Right ventricle myocardium inferior (tissue), 1 donor: ENCODE measurements at regions not wholly inside any gene's neighbourhood (a gene's known extent, or its start where the extent isn't known, plus 50 kb on each side); places are given as distances from the start of the nearest gene placed in this dataset.
"Not testable (repeated sequence)": the region's sequence is repeated elsewhere in the genome, so short reads cannot be mapped to it uniquely, and the experiment has no call there.

Experiments used
- ATAC-seq: fragments of 200-7000 bp; cut with Tn5 transposase; one replicate; pipeline ENCODE4 v1.9.1; 2020; ENCODE audit warnings: mild to moderate bottlenecking, moderate library complexity
- DNase-seq: peaks from one replicate; pipeline ENCODE4 v3.0.0; 2021; ENCODE audit errors: missing footprints
- intact Hi-C: fragments of 100-400 bp; cut with DNase I; formaldehyde crosslinking; loops from one replicate; pipeline ENCODE4 v1.11.0; 2022
- donor health status: DM: no; HTN: yes; CAD: no; lungs with severe emphysema.

DNA sequence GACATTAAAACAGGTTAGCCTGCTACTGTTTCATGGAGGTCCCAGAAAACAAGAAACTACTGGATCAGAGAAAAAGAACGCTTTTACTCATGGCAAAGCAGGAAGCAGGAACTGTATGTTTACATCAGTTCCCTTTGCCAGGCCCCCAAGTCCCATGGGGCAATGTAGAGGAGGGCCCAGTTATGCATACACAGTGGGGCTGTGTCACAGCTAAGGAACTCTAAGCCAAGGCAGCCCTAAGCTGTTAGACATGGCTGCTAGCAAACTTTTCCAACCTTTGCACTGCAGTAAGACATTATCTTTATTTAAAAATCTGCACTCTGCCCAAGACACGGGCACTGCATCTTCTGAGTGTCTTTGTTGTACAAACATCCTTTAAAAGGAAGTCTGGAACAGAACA, 975.8 kb downstream of the C4orf33 start:
- no peak for DNase-seq
- intact Hi-C loops, result no loop called here
- ATAC-seq, result no peak

DNA sequence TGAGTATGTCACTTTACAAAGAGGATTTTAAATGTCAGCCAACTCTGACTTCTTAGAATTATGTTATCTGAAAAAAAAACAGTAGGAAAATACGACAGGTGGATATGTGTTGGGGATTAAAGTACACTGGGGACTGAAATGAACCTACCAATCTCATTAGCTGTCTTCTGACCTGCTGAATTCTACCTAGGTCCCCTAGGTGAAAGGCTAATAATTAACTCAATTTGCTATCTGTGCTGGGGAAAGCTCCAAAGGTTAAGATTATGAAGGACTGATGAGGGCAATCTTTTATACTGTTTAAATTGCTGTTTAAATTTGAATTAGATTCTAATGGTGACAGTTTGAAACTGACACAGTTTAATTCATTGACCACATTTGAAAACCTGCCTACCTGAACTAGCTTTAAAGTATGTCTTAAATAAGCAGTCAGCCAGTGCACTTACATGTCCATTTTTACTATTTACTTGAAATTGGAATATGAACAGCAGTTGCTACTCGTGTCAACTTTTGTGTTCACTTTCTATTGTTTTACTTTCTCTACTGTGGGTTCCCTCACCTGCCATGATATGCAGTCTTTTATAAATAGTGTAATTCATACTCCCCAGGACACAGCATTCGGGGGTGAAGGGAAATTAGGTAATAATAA, 977.3 kb downstream of the C4orf33 start:
- ATAC-seq (no peak), DNase-seq (no peak)
- intact Hi-C loops, result no loop called here

DNA sequence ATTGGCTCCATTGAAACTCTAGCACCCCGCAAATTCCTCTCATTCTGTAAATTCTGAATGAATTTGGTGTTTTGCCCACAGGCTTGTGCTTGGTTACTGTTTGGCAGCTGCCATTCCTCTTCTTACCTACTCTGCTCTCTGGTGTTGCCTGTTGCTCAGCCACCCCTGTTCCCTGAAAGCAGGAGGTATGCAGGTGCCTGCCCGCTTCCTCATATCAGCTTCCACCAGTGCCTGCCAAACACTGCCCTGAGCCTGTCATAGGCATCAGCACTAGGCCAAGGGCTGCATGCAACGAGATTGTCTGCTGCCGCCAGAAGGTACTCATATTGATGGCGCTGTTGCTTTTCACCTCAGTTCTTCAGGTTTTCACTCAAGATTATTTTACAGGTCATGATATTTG, 978.1 kb downstream of the C4orf33 start:
- intact Hi-C loops, result no loop called here
- ATAC-seq, result no peak
- no peak for DNase-seq

DNA sequence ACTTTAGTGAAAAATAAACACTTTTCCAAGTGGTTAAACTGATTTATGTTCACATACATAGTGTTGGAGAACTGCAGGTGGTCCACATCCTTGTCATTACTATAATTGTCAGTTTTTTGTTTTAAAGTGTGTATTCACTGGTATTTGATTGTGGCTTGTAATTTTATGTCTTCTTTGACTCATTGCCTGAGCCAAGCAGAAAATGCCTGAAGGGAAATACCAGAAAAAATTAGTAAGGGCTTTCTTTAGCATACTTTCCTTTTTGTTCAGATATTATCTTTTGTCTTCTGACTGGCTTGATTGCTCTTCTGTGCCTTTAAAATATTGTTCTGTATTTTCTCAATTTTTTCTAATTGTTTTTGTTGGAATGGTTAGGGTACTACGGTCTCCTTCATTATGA, 981.3 kb downstream of the C4orf33 start:
- intact Hi-C loops, result no loop called here
- DNase-seq (no peak), ATAC-seq (no peak)

DNA sequence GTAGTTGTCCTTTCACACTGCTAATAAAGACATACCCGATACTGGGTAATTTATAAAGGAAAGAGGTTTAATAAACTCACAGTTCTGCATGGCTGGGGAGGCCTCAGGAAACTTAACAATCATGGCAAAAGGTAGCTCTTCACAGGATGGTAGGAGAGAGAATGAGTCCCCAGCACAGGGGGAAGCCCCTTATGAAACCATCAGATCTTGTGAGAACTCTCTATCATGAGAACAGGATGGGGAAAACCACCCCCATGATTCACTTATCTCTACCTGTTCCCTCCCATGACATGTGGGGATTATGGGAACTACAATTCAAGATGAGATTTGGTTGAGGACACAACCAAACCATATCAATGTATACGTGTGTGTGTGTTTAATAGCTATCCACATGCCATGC, 983.1 kb downstream of the C4orf33 start:
- intact Hi-C loops, result not testable (repeated sequence)

DNA sequence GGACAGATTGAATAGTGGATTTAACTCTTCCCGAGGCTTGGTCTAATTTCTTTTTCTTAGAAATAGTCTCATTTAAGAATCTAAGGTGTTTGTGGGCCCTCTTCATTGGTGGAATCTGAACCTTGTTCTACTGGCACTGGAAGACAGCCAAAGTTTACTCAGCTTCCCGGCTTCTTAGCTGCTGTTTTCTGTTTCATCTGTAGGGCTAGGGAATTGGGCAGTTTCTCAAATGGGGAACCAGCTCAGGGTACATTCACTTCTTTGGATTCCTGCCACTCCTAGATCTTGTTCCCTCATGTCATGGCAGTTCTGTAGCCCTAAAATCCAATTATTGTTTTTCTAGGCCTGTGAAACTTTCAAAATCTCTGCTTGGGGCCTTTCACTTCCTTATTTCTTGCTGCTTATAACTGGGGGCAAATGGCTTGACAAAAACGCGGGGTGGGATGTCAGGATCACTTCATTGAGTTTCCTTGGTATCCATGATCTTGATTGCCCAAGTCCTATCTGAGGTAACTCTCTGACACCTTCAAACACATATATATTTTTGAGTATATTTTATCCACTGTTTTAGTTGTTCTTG, 985.0 kb downstream of the C4orf33 start:
- ATAC-seq (no peak), DNase-seq (no peak)
- intact Hi-C loops, result no loop called here

More for the DNA sequence above, 983.1 kb downstream of the C4orf33 start:
- ATAC-seq, DNase-seq: not testable (repeated sequence)

DNA sequence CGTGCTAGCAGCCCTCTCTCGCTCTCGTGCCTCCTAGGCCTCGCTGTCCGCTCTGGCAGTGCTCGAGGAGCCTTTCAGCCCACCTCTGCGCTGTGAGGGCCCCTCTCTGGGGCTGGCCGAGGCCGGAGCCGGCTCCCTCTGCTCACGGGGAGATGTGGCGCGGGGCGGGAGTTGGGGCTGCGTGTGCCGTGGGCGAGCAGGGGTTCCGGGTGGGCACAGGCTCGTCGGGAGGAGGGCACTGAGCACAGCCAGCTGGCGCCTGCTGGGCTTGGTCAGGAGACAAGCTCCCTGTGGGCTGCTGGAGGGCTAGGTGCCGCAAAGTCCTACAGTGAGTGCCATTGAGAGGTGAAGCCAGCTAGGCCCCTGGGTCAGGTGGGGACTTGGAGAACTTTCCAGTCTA, 994.5 kb downstream of the C4orf33 start:
- ATAC-seq (no peak), DNase-seq (peak; percentile 56)
- intact Hi-C loops, result no loop called here

DNA sequence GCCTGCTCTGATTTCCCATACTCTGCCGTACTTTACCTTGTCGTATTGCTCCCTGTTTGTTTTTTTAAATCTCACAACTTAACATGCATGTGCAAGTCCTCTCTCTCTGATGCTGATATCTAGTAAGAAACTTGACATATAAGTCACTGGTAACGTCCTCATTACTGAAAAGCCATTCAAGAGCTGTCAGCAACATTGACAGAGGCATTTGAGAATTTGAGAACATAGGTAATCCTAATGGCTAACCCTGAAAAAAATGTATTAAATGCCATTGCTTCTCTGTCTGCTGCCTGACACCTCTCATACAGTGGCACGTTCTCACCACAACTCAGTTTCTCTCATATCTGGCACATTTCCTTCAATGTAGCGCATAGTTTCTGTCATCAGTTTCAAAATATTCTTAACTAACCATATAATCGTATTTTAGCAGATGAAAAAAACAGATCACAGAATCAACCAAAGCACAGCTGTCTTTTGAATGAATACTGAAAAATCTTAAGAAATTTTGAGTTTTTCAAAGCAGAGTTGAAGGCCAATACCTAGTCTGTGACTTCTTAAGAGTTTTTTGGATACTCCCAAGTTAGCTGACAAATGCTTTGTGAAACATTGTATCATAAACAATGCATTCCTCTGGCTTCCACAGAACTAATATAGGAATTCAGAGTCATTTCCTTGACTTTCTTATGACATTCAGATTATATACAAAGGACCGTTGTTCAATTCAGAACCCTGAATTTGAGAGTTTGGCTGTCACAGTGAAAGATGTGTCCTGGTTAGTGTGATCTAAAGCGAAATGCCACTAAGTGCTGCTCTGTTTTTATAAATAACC, 996.4 kb downstream of the C4orf33 start:
- intact Hi-C loops, result no loop called here
- DNase-seq (no peak), ATAC-seq (no peak)

DNA sequence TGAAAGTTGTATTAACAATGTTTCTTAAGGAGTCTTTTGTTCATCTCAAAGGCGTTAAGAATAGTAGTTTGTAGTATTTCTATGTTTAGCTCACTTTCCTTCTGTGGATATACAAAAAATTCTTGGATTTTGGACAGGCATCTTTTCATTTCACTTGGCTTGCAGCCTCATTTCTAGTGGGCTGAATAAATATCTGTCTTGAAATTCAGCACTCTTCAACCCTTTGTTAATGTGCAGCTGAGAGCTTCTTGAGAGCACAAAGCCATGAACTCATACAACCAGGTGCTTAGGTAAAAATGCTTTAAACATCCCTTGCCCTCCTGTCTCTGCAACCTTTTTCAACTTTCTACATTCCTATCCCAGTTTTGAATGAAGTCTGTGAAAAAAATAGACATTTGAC, 1003.2 kb downstream of the C4orf33 start:
- DNase-seq (no peak), ATAC-seq (no peak)
- intact Hi-C loops, result no loop called here

DNA sequence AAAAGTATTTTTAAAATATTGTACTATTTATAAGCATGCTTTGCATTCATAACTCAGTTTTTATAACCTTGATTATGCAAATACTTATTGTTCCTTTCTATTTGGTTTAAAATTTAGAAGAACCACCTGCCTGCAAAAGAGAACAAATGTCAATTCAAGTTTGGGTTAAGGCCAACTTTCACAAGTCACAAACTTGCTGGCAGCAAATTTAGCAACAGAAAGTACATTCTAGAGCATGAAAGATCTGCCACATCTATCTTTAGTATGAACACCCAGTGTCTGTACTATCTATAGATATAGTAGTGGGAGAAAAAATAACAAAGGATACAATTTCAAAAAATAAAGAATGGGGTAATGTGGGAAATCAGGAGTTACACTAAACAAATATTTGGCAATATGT, 1014.2 kb downstream of the C4orf33 start:
- intact Hi-C loops, result no loop called here
- no peak for ATAC-seq
- DNase-seq, result no peak

DNA sequence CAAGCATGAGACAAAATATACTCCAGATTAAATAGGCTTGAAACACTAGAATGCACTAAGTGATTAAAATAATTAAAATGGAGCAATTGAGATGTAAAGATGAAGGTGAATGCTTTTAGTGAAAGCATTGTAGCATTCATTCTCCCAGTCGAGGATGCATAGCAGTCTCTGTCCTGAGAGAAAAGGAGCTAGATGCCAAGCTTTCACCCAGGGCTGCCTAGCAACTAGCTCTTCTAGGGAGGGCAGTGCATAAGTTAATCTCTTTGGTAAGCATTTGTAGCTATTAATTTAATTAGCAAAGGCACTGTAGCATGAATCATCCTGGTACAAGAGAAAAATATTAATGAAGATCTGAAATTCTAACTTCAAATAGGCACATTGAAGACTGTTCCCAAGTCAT, 1014.8 kb downstream of the C4orf33 start:
- DNase-seq (no peak), ATAC-seq (no peak)
- intact Hi-C loops, result no loop called here

DNA sequence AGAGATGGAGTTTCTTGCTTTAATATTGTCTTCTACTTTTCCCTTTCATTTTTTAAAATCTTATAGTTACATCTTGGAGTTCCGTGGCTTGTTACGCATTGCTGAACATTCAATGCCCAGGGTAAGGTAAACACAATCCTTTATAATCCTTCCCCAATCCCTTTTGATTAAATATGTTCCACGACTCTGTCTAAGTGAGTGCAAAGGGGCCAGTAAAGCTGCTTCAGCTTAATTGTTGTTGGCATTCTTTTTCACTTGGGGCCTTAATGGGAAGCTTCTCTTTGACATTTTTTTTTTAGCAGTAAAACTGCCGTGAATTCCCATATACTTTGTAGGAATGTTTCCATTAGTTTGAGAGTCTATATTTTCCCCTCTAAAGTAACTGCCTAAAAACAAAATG, 1028.1 kb downstream of the C4orf33 start:
- no peak for ATAC-seq
- intact Hi-C loops, result no loop called here
- DNase-seq, result no peak

DNA sequence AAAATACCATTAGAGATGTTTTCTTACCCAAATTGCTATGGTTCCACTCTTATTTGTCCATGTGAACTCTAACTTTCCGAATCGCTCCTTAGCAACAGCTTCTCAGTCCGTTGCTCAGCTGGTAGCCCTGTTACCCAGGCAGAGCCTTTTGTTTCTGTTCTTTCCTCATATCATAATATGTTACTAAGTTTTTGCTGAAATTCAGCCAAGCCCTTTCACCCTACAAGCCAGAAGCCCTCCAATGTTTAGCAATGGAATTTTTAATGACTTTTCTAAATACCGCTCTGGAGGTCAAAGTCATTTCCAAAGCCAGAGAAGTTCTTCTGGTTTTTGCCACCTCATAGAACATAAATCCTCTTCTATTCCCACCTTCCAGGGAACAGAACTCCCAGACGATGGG, 1029.5 kb downstream of the C4orf33 start:
- intact Hi-C loops, result no loop called here
- no peak for DNase-seq
- no peak for ATAC-seq

DNA sequence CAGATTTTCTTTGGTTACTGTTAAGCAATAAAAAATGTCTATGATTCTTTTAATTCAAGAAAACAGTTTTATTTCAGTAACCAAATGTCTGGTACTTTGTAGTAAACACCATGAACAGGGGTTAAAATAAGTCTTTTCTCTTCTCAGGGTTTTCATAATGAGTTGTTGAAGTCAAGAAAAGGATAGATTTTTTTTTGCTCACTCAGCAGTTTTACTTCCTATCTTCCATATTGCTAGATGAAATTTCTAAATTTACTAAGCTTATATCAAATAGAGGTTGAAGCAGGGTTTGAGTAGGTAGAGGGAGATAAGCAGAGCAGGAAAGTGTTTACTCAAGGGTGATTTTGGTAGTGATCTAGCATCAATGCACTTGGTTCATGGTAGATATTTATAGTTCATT, 1031.3 kb downstream of the C4orf33 start:
- DNase-seq, result no peak
- ATAC-seq, result no peak
- intact Hi-C loops, result no loop called here

DNA sequence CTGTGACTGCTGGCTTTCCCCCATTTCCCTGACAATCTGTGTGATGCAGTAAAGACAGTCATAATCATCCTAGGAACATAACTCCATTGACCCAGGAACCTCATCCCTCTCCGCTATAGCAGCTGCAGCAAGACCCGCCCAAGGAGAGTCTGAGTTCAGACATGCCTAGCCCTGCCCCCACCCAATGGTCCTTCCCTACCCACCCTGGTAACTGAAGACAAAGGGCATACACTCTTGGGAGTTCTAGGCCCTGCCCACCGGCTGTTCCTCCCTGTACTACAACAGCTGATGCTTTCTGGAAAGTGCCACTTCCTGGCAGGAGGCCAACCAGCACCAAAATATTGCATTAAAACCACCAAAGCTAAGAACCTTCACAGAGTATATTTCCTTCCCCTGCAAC, 1035.6 kb downstream of the C4orf33 start:
- ATAC-seq (no peak), DNase-seq (peak; percentile 61)
- intact Hi-C loops, result no loop called here

DNA sequence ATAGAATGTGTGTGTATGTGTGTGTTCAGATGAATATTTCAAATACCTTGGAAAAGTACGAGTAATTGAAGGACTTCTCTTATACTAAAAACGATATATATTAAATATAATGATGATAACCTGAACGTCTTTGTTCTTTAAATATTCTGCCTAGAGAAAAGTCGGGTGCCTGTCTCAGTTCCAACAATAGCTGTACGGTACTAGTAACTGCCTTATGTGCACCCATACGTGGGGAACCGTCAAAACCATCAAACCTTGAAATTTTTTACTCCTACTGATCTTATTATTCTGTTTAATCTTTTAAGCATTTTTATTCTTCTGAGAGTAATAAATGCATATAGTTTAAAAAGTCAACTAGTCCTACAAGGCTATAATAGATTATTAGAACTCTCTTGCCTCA, 1045.7 kb downstream of the C4orf33 start:
- intact Hi-C loops, result no loop called here
- no peak for DNase-seq
- no peak for ATAC-seq

DNA sequence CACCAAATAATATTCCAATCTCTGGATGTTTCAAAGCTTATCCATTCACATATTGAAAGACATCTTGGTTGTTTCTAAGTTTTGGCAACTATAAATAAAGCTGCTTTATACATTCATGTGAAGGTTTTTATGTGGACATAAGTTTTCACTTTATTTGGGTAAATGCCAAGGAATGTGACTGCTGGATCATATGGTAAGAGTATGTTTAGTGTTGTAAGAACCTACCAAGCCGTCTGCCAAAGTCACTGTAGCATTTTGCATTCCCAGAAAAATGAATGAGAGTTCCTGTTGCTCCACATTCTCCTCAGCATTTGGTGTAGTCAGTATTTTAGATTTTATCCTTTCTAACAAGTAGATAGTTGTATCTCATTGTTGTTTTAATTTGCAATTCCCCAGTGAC, 1047.7 kb downstream of the C4orf33 start:
- no peak for ATAC-seq
- no peak for DNase-seq
- intact Hi-C loops, result no loop called here

DNA sequence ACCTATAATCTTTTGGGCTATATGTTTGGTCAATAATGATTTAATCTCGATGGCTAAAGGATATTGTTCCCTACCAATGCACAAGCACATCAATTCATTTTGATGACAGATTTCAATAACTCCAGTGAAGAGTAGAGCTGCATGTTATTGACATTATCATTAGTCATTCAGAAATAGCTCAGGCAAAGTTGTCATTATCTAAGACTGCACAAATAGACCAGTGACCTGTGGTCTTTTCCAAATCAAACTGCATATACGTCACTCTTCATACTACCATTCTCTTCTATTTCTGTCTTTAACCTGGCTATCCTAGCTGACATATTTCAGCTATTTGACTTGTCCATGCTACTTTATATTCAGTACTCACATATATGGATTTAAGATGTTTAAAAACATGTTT, 1050.8 kb downstream of the C4orf33 start:
- intact Hi-C loops, result no loop called here
- DNase-seq, result no peak
- ATAC-seq, result no peak

DNA sequence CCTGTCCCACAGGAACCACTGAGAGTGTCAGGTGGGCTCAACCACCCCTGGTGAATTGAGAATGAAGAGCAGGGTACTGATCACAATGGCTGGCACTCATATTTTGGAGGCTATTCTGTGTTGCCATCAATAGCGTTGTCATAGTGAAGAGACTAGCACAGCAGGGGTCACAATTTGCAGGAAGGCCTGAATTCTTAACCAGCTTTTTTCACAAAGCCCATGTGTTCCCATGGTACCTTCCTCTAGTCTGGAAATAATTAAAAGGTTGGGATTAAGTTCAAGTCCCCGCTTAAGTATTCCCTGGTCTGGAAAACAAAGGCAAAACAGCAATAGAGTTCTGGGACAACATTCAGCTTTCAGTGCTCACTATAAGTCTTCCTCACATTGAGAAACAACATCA, 1051.7 kb downstream of the C4orf33 start:
- DNase-seq (no peak), ATAC-seq (no peak)
- intact Hi-C loops, result no loop called here

DNA sequence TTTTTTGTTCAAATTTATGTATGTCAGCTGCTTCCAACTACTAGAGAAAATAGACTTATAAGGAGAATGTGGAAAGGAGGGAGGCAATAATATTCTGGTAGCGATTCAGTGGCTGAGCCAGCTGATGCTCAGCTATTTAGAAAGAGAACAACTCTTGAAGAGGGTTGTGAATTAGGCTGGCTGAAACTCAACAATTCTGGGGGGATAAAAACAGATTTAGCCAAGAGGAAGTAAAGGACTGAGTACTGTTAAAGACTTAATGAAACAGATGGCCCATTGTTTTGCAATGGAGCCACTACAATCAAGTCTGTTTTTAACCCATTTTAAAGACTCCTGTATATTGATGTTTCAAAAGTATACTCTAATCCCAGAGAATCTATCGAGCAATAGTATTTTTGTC, 1058.9 kb downstream of the C4orf33 start:
- DNase-seq (no peak), ATAC-seq (no peak)
- intact Hi-C loops, result no loop called here
